WTC11 (cell line): ENCODE measurements at regions not wholly inside any gene's neighbourhood (a gene's known extent, or its start where the extent isn't known, plus 50 kb on each side); places are given as distances from the start of the nearest gene placed in this dataset.

ENCODE experiments used
- ATAC-seq: fragments of 200-7000 bp; cut with Tn5 transposase; 2 replicates; pipeline ENCODE4 v1.10.0; 2021; ENCODE audit warnings: mild to moderate bottlenecking, moderate library complexity
- CTCF ChIA-PET: fragments of 300-600 bp; sonication (Branson Sonifier 250); formaldehyde crosslinking; loops from one replicate; lab custom pipeline; 2021; ENCODE audit warnings: antibody characterized with exemption; lab: Charles Lee
- POLR2A ChIA-PET: fragments of 350-600 bp; sonication (Branson Sonifier 250); formaldehyde crosslinking; loops from one replicate; lab custom pipeline; 2021; ENCODE audit warnings: antibody characterized with exemption; lab: Charles Lee
- DNase-seq: peaks from one replicate; pipeline ENCODE4 v3.0.0; 2021; ENCODE audit warnings: low spot score
- H3K27ac Mint-ChIP-seq: 2 replicates; pipeline ENCODE4 v1.8.0; 2021; ENCODE audit warnings: mixed read lengths
- H3K27me3 Mint-ChIP-seq: 2 replicates; pipeline ENCODE4 v1.8.0; 2021; ENCODE audit warnings: low read depth, mild to moderate bottlenecking, moderate library complexity, mixed read lengths
- H3K36me3 Mint-ChIP-seq: 2 replicates; pipeline ENCODE4 v1.8.0; 2021; ENCODE audit warnings: mixed read lengths
- H3K4me1 Mint-ChIP-seq: 2 replicates; pipeline ENCODE4 v1.8.0; 2022; ENCODE audit warnings: mixed read lengths
- H3K4me3 Mint-ChIP-seq: 2 replicates; pipeline ENCODE4 v1.8.0; 2021; ENCODE audit warnings: mild to moderate bottlenecking, moderate library complexity, mixed read lengths
- H3K9me3 Mint-ChIP-seq: 2 replicates; pipeline ENCODE4 v1.8.0; 2021; ENCODE audit warnings: mixed read lengths
- AFF4 ChIP-seq: sonication (generic); formaldehyde crosslinking; IDR thresholded peaks from 2 replicates; pipeline ENCODE4 v1.8.1; 2023; ENCODE audit warnings: mild to moderate bottlenecking, missing genetic modification reagents, borderline replicate concordance
- ATF3 ChIP-seq: sonication (generic); formaldehyde crosslinking; conservative IDR thresholded peaks from 2 replicates; pipeline ENCODE4 v1.8.1; 2022; ENCODE audit warnings: mild to moderate bottlenecking, missing genetic modification reagents
- CDX4 ChIP-seq: fragments of 250-450 bp; sonication (Bioruptor Pico); IDR thresholded peaks from 2 replicates; pipeline ENCODE4 v1.9.0; 2021; ENCODE audit warnings: moderate library complexity, mild to moderate bottlenecking, inconsistent platforms, borderline replicate concordance
- ELF4 ChIP-seq: sonication (generic); formaldehyde crosslinking; IDR thresholded peaks from 2 replicates; pipeline ENCODE4 v1.8.1; 2022; ENCODE audit warnings: low read depth, mild to moderate bottlenecking, moderate library complexity, missing genetic modification reagents
- GRHL2 ChIP-seq: fragments of 250-450 bp; sonication (Bioruptor Pico); IDR thresholded peaks from 2 replicates; pipeline ENCODE4 v1.8.0; 2022; ENCODE audit warnings: mild to moderate bottlenecking, moderate library complexity; ENCODE audit not compliant: insufficient replicate concordance, severe bottlenecking
- HMGA2 ChIP-seq: fragments of 250-450 bp; sonication (Bioruptor Pico); IDR thresholded peaks from 2 replicates; pipeline ENCODE4 v1.4.0; 2021; ENCODE audit warnings: mild to moderate bottlenecking, moderate library complexity
- KAT7 ChIP-seq: sonication (generic); formaldehyde crosslinking; IDR thresholded peaks from 2 replicates; pipeline ENCODE4 v1.8.1; 2023; ENCODE audit warnings: missing genetic modification reagents, mild to moderate bottlenecking, borderline replicate concordance
- RORB ChIP-seq: fragments of 250-450 bp; sonication (Bioruptor Pico); IDR thresholded peaks from 2 replicates; pipeline ENCODE4 v1.9.0; 2021; ENCODE audit warnings: mild to moderate bottlenecking
- SP1 ChIP-seq: sonication (generic); formaldehyde crosslinking; conservative IDR thresholded peaks from 2 replicates; pipeline ENCODE4 v1.8.1; 2022; ENCODE audit warnings: missing genetic modification reagents
- STAT6 ChIP-seq: sonication (generic); formaldehyde crosslinking; conservative IDR thresholded peaks from 2 replicates; pipeline ENCODE4 v1.8.1; 2023; ENCODE audit warnings: mild to moderate bottlenecking, low read depth, missing genetic modification reagents, moderate library complexity
- TCF7 ChIP-seq: sonication (generic); formaldehyde crosslinking; IDR thresholded peaks from 2 replicates; pipeline ENCODE4 v1.8.0; 2022; ENCODE audit warnings: mild to moderate bottlenecking, low read depth, missing genetic modification reagents, moderate library complexity
- ZMAT4 ChIP-seq: fragments of 250-450 bp; sonication (Bioruptor Pico); IDR thresholded peaks from 2 replicates; pipeline ENCODE4 v1.9.0; 2021; ENCODE audit warnings: mild to moderate bottlenecking
- ZNF138 ChIP-seq: sonication (generic); formaldehyde crosslinking; conservative IDR thresholded peaks from 2 replicates; pipeline ENCODE4 v1.8.1; 2022; ENCODE audit warnings: mild to moderate bottlenecking, moderate library complexity, missing genetic modification reagents
- ZNF232 ChIP-seq: sonication (generic); formaldehyde crosslinking; IDR thresholded peaks from 2 replicates; pipeline ENCODE4 v1.8.0; 2022; ENCODE audit warnings: mild to moderate bottlenecking, missing genetic modification reagents
- ZNF396 ChIP-seq: fragments of 250-450 bp; sonication (Bioruptor Pico); IDR thresholded peaks from 2 replicates; pipeline ENCODE4 v1.8.0; 2021; ENCODE audit warnings: mild to moderate bottlenecking, moderate library complexity, borderline replicate concordance
- ZNF423 ChIP-seq: fragments of 250-450 bp; sonication (Bioruptor Pico); IDR thresholded peaks from 2 replicates; pipeline ENCODE4 v2.1.2; 2022; ENCODE audit warnings: mild to moderate bottlenecking, moderate library complexity
- ZNF425 ChIP-seq: fragments of 250-450 bp; sonication (Bioruptor Pico); conservative IDR thresholded peaks from 2 replicates; pipeline ENCODE4 v1.9.0; 2021; ENCODE audit warnings: mild to moderate bottlenecking
- ZNF512 ChIP-seq: sonication (generic); formaldehyde crosslinking; IDR thresholded peaks from 2 replicates; pipeline ENCODE4 v1.8.1; 2022; ENCODE audit warnings: missing genetic modification reagents, borderline replicate concordance
- ZNF671 ChIP-seq: fragments of 250-450 bp; sonication (Bioruptor Pico); IDR thresholded peaks from 2 replicates; pipeline ENCODE4 v1.8.0; 2021; ENCODE audit warnings: mild to moderate bottlenecking
- ZSCAN18 ChIP-seq: fragments of 250-450 bp; sonication (Bioruptor Pico); IDR thresholded peaks from 2 replicates; pipeline ENCODE4 v2.1.2; 2022; ENCODE audit warnings: mild to moderate bottlenecking, moderate library complexity

GRCh38 chr13:80502359-80502758 lies 161.4 kb upstream of the SPRY2 start (continued):
- TF ChIP-seq ATF3, result no peak
- no peak for TF ChIP-seq HMGA2 (CRISPR knock-in tag)
- no peak for TF ChIP-seq ZNF512 (CRISPR knock-in tag)
- no peak for TF ChIP-seq ZNF396 (CRISPR knock-in tag)

GRCh38 chr13:80501556-80501955 lies 160.6 kb upstream of the SPRY2 start:
- Mint-ChIP-seq H3K36me3 (peaks cover 17% of the 10 kb centered on the region), H3K27me3 (no peaks in the 10 kb centered on the region), H3K9me3 (peaks cover 26% of the 10 kb centered on the region), H3K27ac (no peak overlapping the region), H3K4me3 (no peak overlapping the region), H3K4me1 (no peaks in the 10 kb centered on the region)
- DNase-seq (no peak), ATAC-seq (no peak)
- POLR2A ChIA-PET, result no interaction called here
- CTCF ChIA-PET, result no interaction called here
- TF ChIP-seq HMGA2 (CRISPR knock-in tag) (no peak), RORB (CRISPR knock-in tag) (no peak), KAT7 (CRISPR knock-in tag) (no peak), ZNF423 (CRISPR knock-in tag) (no peak), ZNF396 (CRISPR knock-in tag) (no peak), ZNF671 (CRISPR knock-in tag) (no peak), ZSCAN18 (no peak), GRHL2 (CRISPR knock-in tag) (no peak), ZMAT4 (no peak), TCF7 (no peak), STAT6 (CRISPR knock-in tag) (no peak), ELF4 (no peak), CDX4 (CRISPR knock-in tag) (no peak), SP1 (CRISPR knock-in tag) (no peak), ZNF232 (no peak), ZNF425 (CRISPR knock-in tag) (no peak), AFF4 (CRISPR knock-in tag) (no peak), ZNF138 (CRISPR knock-in tag) (no peak)
